ENCODE measurements at regions not wholly inside any gene's neighbourhood (a gene's known extent, or its start where the extent isn't known, plus 50 kb on each side); places are given as distances from the start of the nearest gene placed in this dataset.

DNA sequence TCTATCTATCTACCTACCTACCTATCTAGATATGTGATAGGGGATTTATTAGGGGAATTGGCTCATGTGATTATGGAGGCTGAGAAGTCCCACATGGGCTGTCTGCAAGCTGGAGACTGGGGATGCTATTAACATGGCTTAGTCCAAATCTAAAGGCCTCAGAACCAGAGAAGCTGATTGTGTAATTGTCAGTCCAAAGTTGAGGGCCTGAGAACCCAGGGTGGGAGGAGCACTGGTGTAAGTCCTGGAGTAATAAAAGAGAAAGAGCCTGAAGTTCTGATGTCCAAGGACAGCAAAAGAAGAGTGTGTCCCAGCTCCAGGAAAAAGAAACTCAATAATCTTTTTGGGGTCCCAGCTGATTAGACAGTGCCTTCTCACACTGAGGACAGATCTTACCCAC is 98.5 kb upstream of the SEL1L start:
- TF ChIP-seq, protein P1, sequence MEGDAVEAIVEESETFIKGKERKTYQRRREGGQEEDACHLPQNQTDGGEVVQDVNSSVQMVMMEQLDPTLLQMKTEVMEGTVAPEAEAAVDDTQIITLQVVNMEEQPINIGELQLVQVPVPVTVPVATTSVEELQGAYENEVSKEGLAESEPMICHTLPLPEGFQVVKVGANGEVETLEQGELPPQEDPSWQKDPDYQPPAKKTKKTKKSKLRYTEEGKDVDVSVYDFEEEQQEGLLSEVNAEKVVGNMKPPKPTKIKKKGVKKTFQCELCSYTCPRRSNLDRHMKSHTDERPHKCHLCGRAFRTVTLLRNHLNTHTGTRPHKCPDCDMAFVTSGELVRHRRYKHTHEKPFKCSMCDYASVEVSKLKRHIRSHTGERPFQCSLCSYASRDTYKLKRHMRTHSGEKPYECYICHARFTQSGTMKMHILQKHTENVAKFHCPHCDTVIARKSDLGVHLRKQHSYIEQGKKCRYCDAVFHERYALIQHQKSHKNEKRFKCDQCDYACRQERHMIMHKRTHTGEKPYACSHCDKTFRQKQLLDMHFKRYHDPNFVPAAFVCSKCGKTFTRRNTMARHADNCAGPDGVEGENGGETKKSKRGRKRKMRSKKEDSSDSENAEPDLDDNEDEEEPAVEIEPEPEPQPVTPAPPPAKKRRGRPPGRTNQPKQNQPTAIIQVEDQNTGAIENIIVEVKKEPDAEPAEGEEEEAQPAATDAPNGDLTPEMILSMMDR (IDR thresholded peaks at IDR 0.05), result no peak
- no peak for TF ChIP-seq POLR2A (IDR thresholded peaks at IDR 0.05)
